HG03095 (cell line): ENCODE measurements at regions not wholly inside any gene's neighbourhood (a gene's known extent, or its start where the extent isn't known, plus 50 kb on each side); places are given as distances from the start of the nearest gene placed in this dataset.
"Not testable (repeated sequence)": the region's sequence is repeated elsewhere in the genome, so short reads cannot be mapped to it uniquely, and the experiment has no call there.

Experiments used
- ATAC-seq: cut with Tn5 transposase; IDR thresholded peaks from one replicate; pipeline ENCODE4 v1.9.1; 2021; ENCODE audit warnings: moderate library complexity; ENCODE audit not compliant: unreplicated experiment

GRCh38 chr5:123937230-123937629, 425.3 kb downstream of the CSNK1G3 start:
- ATAC-seq = no peak

DNA sequence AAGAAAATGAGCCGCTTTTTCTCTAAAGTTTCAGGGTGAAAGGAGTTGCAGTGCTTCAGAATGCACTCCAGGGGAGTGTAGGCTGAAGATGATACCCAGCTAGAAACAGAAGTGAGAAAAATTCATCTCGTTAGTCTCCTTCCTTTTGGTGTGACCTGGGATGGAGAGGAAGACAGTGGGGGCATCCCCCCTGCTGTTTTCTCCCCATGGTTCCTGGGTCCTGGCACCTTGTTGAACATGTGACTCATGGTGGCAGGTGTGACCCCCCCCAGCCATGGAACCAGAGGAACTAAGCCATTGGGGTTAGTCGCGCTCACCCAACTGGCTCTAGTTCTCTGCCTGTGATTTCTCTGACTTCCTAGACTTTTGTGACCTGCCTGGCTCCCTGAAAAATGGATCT, 424.6 kb downstream of the CSNK1G3 start:
- no peak for ATAC-seq

- ATAC-seq = not testable (repeated sequence)
Measured at GRCh38 chr5:123933812-123934211, 421.8 kb downstream of the CSNK1G3 start.

DNA sequence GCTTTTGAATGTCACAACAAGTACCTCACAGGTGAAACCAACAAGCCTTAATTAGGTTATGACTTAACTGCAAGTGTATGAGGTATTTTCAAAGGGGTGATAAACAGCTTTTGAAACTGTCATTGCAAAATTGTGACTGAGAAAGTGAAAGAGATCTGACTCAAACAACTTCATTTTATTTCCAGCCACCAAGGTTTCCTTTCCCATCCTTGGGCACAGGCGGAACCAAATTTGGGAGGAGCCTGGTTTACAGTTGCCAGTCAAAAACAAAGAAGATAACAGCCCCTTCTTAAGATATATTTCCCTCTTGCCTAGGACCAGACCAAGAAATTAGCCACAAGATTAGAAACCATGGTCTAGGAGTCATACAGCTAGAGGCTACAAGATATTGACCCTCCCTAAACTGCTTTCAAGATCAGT, 417.1 kb downstream of the CSNK1G3 start:
- no peak for ATAC-seq

DNA sequence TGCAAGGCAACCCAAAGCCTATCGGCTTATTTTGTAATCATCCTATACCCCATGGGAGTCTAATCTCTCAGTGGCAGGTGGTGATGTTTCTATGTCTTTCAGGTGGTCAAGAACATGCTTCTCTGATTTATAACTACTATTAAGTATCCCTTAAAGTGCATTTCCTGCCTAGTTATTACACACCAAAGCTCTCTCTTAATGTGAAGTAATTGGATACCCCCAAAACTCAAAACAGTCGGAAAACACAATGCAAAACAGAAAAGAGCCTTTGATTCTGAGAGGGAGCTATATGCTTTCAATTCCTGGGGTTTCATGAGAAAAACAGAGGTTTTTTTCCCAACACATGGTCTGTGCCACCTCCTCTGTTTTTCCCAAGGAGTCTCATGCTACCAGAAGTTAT, 416.4 kb downstream of the CSNK1G3 start:
- ATAC-seq = no peak

- no peak for ATAC-seq
Measured at GRCh38 chr5:123921193-123921592, 409.2 kb downstream of the CSNK1G3 start.

DNA sequence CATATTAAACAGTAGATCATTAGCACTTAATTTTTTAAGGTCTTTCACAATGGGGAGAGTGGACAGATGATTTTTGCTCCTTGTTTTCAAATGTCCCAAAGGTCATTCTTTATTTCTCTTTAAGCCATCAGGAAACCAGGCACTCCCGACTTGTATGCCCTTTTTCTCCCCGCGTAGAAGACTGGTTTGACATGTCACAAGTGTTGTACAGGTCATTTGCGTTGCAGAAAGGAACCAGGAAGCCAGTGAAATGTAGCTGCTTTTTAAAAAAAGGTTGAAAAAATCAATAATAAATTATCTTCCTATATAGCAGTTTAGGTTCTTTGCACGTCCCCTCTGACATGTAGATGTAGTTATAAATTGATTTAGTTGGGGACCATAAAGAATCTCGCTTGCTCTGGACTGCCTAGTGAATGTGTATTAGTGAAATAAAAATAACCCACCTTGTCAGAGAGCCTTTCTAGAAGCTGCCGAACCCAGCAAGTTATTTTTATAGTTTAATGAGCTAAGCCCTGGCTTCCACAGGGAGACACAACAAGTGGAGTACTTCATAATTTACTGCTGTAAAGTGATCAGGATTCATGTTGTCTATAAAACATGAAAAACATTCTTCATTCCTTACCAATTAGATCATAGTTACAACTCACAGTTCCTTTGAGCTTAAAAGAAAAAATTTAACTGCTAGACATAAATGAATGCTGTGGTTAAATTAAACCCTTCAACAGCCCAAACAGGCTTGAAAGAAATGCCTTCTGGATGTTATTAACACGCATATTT, 404.6 kb downstream of the CSNK1G3 start:
- ATAC-seq = no peak

- ATAC-seq = no peak
Measured at GRCh38 chr5:123914333-123914732, 402.4 kb downstream of the CSNK1G3 start.

DNA sequence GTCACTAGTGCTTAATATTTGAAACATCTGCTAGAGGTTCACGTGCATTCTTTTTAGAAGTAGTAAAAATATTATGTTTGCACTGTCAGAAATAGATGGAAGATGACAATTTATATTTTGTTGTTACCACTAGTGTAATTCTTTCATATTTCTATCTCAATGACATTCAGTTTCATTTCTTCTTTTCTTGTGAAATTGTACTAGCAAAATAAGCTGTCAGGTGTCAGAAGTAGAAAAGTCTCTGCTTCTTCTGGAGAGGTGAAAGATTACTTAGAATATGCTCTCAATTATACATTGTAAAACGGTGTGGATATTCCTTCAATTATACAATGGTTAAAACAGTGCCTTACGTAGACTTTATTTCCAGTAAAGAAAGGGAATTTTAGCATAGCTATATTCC, 395.4 kb downstream of the CSNK1G3 start:
- ATAC-seq = no peak

DNA sequence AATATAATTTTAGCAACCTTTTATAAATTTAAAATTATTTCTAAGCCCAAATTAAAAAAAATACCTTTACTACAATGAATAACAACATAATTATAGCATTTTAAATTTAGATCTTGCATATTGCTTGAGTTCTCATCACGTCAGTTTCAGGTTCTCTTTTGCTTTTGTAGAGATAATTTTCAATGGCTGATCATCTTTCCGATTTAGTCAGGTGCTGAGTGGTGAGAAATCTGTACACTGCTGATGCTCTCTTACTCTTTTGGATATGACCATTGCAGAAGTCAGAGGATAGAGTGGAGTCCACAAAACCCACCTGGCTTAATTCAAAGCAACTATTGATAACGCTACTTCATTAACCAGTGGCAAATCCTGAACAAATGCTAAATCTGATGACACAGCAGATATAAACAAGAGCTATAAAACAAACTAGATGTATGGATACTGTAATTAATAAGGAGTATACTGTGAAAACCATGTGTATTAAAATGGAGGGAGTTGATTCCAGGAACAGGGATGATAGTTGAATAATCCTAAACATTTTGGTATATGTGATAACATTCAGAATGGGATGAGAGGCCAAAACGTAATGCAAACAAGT, 394.8 kb downstream of the CSNK1G3 start:
- no peak for ATAC-seq

GRCh38 chr5:123885081-123885480, 373.1 kb downstream of the CSNK1G3 start:
- no peak for ATAC-seq

GRCh38 chr5:123882965-123883345, 371.0 kb downstream of the CSNK1G3 start:
- ATAC-seq = no peak

DNA sequence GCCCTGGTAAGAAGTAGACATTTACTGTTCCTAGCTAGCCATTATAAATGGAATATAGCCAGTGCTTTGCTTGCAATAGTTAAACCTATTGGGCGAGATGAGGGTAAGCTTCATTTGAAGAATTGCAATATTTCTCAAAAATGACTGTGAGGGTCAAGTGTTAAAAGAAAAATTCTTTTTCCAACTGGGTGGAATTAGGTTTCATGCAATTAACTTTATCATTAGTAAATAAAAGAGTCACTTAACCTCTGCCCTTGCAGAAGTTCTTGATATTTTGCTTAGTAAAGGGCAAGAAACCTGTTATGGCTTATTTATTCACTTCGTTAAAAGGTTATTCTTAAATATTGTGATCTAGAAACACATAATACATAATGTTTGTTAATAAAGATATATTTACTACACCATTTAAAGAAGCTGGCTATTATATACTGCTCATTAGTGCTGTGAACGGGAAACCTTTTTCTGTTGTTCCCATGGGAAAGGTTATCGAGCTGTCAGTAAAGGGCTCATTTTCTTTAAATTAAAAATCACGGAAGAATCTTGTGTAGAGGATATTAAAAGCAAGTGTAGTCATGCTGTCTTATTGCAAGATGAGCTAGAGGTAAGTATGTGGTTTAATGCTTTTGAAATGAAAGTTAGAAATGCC, 370.5 kb downstream of the CSNK1G3 start:
- no peak for ATAC-seq

- no peak for ATAC-seq
Measured at GRCh38 chr5:123881759-123882244, 369.8 kb downstream of the CSNK1G3 start.

DNA sequence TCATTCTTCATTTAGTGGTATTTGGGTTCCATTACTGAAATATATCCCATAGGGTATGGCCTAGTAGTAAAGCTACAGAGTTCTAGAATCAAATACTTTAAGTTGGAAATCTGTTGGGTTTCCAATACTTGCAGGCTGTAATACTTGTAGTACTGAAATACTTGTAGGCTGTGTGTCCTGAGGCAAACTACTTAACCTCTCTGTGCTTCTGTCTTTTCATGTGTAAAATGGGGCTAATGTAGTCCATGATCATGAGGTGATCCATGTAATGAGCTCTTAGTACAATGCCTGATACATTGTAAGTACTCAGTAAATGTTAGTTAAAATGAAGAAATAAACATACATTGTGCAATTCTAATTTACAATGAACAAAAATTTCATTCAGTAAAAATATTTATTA, 368.9 kb downstream of the CSNK1G3 start:
- no peak for ATAC-seq

DNA sequence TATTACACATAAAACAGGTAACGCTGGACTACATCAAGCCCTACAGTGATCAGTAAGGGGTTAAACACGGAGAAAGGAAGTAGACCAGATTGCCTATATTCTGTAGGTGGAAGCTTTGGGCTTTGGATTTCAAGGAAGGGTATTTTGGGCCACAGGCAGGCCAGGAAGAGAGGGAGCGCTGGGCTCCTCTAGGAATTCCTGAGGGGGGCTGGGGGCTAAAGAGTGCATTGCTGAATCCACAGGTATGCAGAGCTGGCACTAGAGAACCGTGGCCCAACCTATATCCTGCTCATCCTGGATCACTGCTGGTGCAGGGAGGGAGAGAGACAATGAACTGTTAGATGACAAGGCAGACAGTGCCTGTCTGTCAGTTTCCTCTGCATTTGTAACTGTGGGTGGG, 367.1 kb downstream of the CSNK1G3 start:
- ATAC-seq = no peak

GRCh38 chr5:123876276-123876790, 364.4 kb downstream of the CSNK1G3 start:
- ATAC-seq = no peak

DNA sequence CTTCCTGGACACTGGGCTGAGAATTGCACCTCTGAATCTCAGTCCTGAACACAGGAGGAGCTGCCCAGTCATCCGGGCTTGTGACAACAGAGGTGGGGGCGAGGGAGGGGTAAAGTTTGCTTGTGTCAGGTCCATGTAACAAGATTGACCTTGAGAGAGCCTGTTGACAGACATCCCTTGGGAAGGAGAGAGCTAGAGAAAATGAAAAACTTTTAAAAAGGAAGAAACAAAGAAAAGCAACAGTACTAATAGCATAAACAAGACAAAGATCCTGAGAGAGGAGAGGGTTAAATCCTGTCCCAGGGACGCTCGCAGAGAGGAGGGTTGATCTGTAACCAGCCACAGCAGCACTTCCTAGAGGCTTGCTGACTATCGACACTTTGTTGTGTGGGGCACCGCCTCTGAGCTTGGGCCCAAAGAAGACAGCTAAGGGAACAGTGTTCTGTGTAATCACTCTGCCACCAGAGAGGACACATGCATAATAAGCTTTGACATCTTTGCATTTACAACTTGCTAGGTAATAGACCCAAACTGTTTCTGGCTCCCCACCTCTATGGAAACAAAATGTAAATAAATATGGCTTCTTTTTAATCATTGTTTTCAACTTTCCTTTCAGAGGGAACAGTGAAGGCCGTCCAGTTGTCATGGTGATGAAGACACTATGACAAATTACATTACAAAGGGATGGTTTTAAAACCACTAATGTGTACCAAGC, 363.7 kb downstream of the CSNK1G3 start:
- ATAC-seq = no peak

DNA sequence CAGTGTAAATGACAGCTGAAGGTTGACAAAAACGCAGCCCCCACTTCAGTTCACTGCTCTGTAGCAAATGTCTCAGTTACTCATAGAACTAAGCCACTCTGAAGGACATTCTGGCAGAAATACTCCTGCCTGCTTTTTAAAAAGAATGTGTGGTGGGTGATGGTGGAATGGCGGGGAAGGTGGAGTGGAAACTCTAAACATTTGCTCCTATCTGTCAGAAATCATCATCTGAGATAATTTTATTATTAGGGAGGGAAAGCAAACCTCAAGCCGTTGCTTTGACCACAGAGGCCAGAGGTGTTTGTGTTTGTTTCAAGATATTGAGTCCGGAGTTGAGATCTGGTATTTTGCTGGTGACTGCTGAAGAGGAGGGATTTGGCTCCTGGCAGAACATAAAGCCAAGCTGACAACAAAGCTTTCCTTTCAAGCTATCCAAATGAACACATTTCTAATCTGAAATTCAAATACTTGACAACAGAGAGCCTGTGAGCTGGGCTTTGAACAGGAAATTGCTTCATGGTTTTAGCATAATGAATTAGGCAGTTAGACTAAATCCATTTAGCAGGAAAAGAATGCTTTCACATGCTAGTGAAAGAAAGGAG, 362.7 kb downstream of the CSNK1G3 start:
- no peak for ATAC-seq

GRCh38 chr5:123873846-123874245, 361.9 kb downstream of the CSNK1G3 start:
- no peak for ATAC-seq

- ATAC-seq = no peak
Measured at GRCh38 chr5:123871373-123871772, 359.4 kb downstream of the CSNK1G3 start.
